GM21723 (cell line): ENCODE measurements at regions not wholly inside any gene's neighbourhood (a gene's known extent, or its start where the extent isn't known, plus 50 kb on each side); places are given as distances from the start of the nearest gene placed in this dataset.
"Not testable (repeated sequence)": the region's sequence is repeated elsewhere in the genome, so short reads cannot be mapped to it uniquely, and the experiment has no call there.

Experiments used
- ATAC-seq: cut with Tn5 transposase; IDR thresholded peaks from one replicate; pipeline ENCODE4 v1.9.1; 2021; ENCODE audit warnings: mild to moderate bottlenecking, moderate library complexity; ENCODE audit not compliant: unreplicated experiment

DNA sequence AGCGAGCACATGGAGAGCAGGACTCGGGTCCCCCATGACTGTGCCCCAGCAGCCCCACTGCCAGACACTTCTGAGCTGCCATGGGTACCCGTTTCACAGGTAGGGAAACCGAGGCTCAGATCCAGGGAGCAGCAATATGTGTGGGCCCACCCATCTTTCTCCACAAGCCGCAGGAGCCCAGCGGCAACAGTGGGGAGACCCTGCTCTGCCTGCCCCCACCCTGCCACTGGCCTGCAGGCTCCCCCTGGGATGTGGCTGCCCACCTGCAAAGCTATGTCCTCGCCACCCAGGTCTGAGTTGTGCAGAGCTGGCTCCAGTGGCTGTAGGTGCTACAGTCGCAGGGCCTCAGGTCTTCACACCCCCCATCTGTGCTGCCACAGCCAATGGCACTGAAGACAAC, 50.6 kb upstream of the C1QTNF9B start:
- no peak for ATAC-seq

DNA sequence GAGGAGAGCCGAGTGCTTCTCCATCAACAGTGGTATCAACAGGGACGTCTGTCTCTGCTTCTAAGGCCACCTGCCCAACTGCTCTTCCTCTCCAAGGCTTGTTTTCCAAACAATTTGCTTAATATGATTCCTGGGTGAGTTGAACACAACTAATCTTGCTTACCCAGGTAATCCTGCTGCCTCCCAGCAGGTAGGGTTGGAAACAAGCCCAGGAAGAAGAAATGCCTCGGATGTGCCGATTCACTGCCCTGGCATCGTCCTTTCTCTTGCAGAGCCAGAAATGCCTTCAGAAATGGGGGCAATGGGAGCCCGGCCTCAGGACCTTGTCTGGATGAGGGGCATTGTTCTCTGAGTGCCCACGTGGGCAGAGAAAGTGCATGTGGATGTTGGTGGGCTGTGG, 51.9 kb upstream of the C1QTNF9B start:
- ATAC-seq, result no peak

- no peak for ATAC-seq
Measured at GRCh38 chr13:23949736-23950135, 52.4 kb upstream of the C1QTNF9B start.

DNA sequence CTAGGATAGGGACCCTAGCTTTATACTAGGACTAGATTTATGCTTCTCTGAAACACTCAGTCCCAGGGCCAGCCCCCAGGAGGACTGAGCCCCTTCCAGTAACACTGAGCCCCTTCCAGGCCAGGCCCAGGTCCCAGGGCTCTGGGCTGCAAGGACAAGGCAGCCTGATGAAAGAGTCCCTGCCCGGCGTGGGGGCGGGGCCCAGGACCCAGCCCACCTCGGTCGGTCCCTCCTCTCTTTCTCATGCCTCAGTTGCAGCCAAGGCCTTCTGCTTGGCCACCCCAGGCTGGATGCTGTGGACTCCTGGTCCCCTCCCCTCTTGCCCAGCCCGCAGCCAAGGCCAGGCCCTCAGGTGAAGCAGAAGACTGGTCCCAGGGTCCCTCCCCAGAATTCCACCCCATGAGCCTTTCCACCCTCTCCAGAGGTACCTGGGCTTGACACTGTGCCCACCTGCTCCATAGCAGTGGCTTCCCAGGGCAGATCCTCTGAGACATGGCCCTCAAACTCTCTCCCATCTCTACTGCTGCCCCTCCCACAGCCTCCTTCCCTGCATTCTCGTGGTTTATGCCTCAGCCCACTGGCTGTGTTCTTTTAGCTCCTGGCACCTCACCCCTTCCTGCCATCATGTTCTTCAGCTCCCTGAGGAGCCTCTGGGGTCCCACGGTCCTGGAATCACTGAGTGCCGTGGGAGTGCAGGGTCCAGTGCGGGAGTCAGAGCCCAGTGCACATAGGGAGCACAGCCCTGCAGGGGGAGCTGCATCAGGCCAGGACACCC, 53.6 kb upstream of the C1QTNF9B start:
- no peak for ATAC-seq

DNA sequence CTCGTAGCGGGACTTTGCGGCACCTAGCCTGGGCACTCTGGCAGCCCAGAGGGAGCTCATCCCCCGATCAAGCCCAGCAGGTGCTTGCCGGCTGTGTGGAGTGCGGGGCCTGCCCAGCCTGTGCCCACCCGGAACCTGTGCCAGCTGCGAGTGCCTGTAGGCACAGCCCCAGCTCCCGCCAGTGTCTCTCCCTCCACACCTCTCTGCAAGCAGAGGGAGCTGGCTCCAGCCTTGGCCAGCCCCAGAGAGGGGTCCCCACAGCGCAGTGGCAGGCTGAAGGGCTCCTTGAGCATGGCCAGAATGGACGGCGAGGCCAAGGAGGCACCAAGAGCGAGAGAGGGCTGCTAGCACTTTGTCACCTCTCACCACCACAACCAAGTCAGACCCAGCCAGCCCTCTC, 55.5 kb upstream of the C1QTNF9B start:
- no peak for ATAC-seq

- ATAC-seq, result no peak
Measured at GRCh38 chr13:23953860-23954512, 56.7 kb upstream of the C1QTNF9B start.

DNA sequence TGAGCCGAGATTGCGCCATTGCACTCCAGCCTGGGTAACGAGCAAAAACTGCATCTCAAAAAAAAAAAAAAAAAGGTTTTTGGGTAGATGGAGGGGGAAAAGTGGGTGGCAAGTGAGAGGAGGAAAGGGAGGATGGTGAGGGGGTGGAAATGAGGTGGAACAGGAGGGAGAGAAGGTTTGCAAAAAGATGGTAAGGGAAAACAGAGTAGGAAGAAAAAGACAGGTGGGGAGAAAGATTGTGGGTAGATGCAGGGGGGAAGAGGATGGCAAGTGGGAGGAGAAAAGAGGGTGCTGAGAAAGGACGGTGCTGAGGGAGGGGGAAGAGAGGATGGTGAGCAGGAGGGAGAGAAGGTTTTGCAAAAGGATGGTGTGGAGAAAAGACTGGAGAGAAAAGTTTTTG, 57.8 kb upstream of the C1QTNF9B start:
- no peak for ATAC-seq

DNA sequence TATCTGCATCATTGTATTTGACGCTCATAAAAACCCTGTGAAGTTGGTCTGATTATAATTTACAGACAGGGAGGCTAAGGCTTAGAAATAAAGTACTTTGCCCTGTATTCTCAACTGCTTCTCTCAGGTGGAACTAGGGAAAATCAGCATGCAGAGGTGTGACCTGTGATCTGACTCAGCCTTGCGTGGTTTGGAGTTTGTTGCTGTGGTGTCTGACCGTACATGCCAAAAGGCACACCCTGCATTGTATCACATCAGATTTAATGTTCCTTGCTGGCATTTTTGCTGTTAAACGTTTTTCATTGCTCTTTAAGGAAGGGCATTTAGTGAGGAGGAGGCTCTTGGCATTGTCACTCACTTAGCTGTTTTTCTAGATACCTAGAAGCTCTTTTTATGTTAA, 58.8 kb upstream of the C1QTNF9B start:
- no peak for ATAC-seq

DNA sequence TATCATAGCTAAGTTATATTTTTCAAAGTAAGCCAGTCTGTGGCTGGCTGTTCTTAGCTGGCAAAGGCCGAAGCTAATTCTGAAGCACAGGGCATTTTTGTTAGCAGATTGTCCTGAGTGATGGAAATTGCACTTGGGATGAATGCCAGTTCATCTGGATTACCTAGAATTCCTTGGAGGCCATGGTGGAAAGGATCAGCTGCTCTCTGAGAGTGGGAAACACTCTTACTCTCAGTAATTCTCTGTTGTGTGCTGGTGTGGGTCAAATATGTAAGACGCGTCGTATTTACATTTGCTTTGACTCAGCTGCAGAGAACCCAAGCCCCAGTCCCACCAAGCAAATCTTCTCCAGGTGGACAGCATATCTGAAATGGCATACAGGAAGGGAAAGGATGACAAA, 60.7 kb upstream of the C1QTNF9B start:
- ATAC-seq, result no peak

- ATAC-seq, result no peak
Measured at GRCh38 chr13:23959231-23959862, 62.0 kb upstream of the C1QTNF9B start.

- no peak for ATAC-seq
Measured at GRCh38 chr13:23960566-23961156, 63.4 kb upstream of the C1QTNF9B start.

GRCh38 chr13:23963184-23963931, 66.1 kb upstream of the C1QTNF9B start:
- ATAC-seq, result no peak

DNA sequence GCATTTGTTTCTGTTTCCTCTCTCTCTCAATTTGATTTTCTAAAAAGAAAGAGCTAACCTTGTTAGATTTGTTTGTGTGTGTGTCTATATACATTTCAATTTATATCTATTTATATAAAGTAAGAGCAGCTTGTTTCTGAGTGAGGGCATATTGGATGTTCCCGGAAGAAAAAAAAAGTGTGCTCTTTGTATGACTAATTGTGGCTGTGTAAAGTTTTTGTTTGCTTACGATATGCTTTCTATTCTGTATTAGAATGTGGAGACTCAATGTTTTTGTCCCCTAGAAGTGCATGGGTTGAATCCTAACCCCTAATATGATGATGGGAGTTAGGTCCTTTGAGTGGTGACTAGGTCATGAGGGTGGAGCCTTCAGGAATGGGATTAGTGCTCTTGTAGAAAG, 66.6 kb upstream of the C1QTNF9B start:
- ATAC-seq, result no peak

GRCh38 chr13:23965346-23965745, 68.0 kb upstream of the C1QTNF9B start:
- no peak for ATAC-seq

DNA sequence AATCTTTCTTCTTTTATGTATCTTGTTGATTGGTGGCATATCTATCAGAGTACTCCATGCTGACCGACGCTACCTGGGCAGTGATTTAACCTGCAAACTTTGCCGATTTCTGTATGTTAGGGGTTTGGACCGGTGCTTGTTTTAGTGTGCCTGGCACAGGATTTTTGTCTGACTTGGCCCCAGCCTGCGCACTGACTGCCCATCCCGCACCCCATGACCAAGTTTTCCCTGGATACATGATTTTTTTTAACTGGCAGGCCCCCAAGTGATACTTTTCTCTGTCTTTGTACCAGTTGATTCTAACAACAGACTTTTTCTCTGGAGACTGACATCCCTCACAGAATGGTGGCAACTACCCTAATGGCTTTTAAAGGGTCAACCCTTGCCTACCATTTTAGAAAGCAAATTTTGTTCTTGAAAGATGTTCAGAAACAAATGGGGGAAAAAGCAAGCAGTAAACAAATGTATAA, 69.0 kb upstream of the C1QTNF9B start:
- no peak for ATAC-seq

- ATAC-seq, result peak; percentile 54
Measured at GRCh38 chr13:23966691-23967615, 69.7 kb upstream of the C1QTNF9B start.

- ATAC-seq, result not testable (repeated sequence)
Measured at GRCh38 chr13:23967792-23968191, 70.5 kb upstream of the C1QTNF9B start.

GRCh38 chr13:23969647-23970046, 72.3 kb upstream of the C1QTNF9B start:
- no peak for ATAC-seq

- peak; percentile 71 for ATAC-seq
Measured at GRCh38 chr13:23979361-23980159, 82.3 kb upstream of the C1QTNF9B start.
